ENCODE measurements at regions not wholly inside any gene's neighbourhood (a gene's known extent, or its start where the extent isn't known, plus 50 kb on each side); places are given as distances from the start of the nearest gene placed in this dataset.
"Not testable (repeated sequence)": the region's sequence is repeated elsewhere in the genome, so short reads cannot be mapped to it uniquely, and the experiment has no call there.

GRCh38 chr5:90284375-90284774, 125.2 kb downstream of the CETN3 start:
- DNase-seq = no peak

GRCh38 chr5:90279091-90279490, 130.5 kb downstream of the CETN3 start:
- no peak for DNase-seq

- no peak for DNase-seq
Observed at GRCh38 chr5:90274216-90274615, 135.3 kb downstream of the CETN3 start.

- no peak for DNase-seq
Observed at GRCh38 chr5:90267646-90268045, 141.9 kb downstream of the CETN3 start.

- no peak for DNase-seq
Observed at GRCh38 chr5:90265545-90265857, 144.1 kb downstream of the CETN3 start.

- peak; percentile 69 for DNase-seq
Observed at GRCh38 chr5:90264689-90265544, 144.6 kb downstream of the CETN3 start.

- DNase-seq = no peak
Observed at GRCh38 chr5:90263102-90263820, 146.3 kb downstream of the CETN3 start.

GRCh38 chr5:90251447-90251846, 158.1 kb downstream of the CETN3 start:
- no peak for DNase-seq

- no peak for DNase-seq
Observed at GRCh38 chr5:90248640-90249039, 160.9 kb downstream of the CETN3 start.

- not testable (repeated sequence) for DNase-seq
Observed at GRCh38 chr5:90243848-90244247, 165.7 kb downstream of the CETN3 start.

GRCh38 chr5:90233476-90233875, 176.1 kb downstream of the CETN3 start:
- no peak for DNase-seq

- DNase-seq = no peak
Observed at GRCh38 chr5:90231688-90232087, 177.9 kb downstream of the CETN3 start.

- DNase-seq = no peak
Observed at GRCh38 chr5:90227683-90228082, 181.9 kb downstream of the CETN3 start.

GRCh38 chr5:90226433-90227099, 183.0 kb downstream of the CETN3 start:
- no peak for DNase-seq

GRCh38 chr5:90224342-90224741, 185.2 kb downstream of the CETN3 start:
- no peak for DNase-seq

- no peak for DNase-seq
Observed at GRCh38 chr5:90223756-90224155, 185.8 kb downstream of the CETN3 start.

- DNase-seq = no peak
Observed at GRCh38 chr5:90221951-90222350, 187.6 kb downstream of the CETN3 start.

GRCh38 chr5:90220554-90220953, 189.0 kb downstream of the CETN3 start:
- DNase-seq = no peak

- no peak for DNase-seq
Observed at GRCh38 chr5:90214991-90215390, 194.6 kb downstream of the CETN3 start.

- not testable (repeated sequence) for DNase-seq
Observed at GRCh38 chr5:90208323-90208722, 201.2 kb downstream of the CETN3 start.

- DNase-seq = no peak
Observed at GRCh38 chr5:90201923-90202322, 207.6 kb downstream of the CETN3 start.

GRCh38 chr5:90193185-90193822, 216.3 kb downstream of the CETN3 start:
- DNase-seq = no peak

- DNase-seq = peak; percentile 52
Observed at GRCh38 chr5:90191352-90192045, 218.1 kb downstream of the CETN3 start.

Measured in islet precursor cell (in vitro differentiated cells).